HL-60 (cell line): ENCODE measurements at regions not wholly inside any gene's neighbourhood (a gene's known extent, or its start where the extent isn't known, plus 50 kb on each side); places are given as distances from the start of the nearest gene placed in this dataset.

Source experiments
- DNase-seq, 2 experiments: peaks; one replicate each; pipeline ENCODE4 v3.0.0-alpha.2; 2010 to 2020; ENCODE audit warnings: low read depth in 1 of 2, low spot score in 1 of 2
- H3K27ac ChIP-seq: fragments of 250-450 bp; sonication (Bioruptor Pico); replicated peaks from 2 replicates; pipeline ENCODE4 v1.5.1; 2020; ENCODE audit warnings: mild to moderate bottlenecking, moderate library complexity
- H3K27me3 ChIP-seq: fragments of 250-450 bp; sonication (Bioruptor Pico); 2 replicates; pipeline ENCODE4 v1.5.1; 2021; ENCODE audit warnings: mild to moderate bottlenecking, moderate library complexity; ENCODE audit not compliant: insufficient read depth, poor library complexity, severe bottlenecking
- H3K4me3 ChIP-seq: replicated peaks from 2 replicates; pipeline ENCODE4 v1.5.1; 2011; ENCODE audit warnings: mild to moderate bottlenecking, control low read depth, low read length; ENCODE audit not compliant: insufficient read depth
- CTCF ChIP-seq: IDR thresholded peaks from one replicate; pipeline ENCODE4 v1.5.1; 2011; ENCODE audit warnings: low read length, control low read depth, inconsistent platforms; ENCODE audit not compliant: insufficient read depth
- GABPA ChIP-seq: IDR thresholded peaks from 2 replicates; pipeline ENCODE4 v1.6.1; 2012; ENCODE audit warnings: low read depth
- POLR2AphosphoS5 ChIP-seq: IDR thresholded peaks from 2 replicates; pipeline ENCODE4 v1.6.1; 2012; ENCODE audit warnings: low read depth
- REST ChIP-seq: IDR thresholded peaks from 2 replicates; pipeline ENCODE4 v1.6.1; 2012; ENCODE audit warnings: low read depth; ENCODE audit not compliant: insufficient replicate concordance
- SPI1 ChIP-seq: IDR thresholded peaks from 2 replicates; pipeline ENCODE4 v1.6.1; 2012; ENCODE audit warnings: low read depth, mild to moderate bottlenecking, borderline replicate concordance

DNA sequence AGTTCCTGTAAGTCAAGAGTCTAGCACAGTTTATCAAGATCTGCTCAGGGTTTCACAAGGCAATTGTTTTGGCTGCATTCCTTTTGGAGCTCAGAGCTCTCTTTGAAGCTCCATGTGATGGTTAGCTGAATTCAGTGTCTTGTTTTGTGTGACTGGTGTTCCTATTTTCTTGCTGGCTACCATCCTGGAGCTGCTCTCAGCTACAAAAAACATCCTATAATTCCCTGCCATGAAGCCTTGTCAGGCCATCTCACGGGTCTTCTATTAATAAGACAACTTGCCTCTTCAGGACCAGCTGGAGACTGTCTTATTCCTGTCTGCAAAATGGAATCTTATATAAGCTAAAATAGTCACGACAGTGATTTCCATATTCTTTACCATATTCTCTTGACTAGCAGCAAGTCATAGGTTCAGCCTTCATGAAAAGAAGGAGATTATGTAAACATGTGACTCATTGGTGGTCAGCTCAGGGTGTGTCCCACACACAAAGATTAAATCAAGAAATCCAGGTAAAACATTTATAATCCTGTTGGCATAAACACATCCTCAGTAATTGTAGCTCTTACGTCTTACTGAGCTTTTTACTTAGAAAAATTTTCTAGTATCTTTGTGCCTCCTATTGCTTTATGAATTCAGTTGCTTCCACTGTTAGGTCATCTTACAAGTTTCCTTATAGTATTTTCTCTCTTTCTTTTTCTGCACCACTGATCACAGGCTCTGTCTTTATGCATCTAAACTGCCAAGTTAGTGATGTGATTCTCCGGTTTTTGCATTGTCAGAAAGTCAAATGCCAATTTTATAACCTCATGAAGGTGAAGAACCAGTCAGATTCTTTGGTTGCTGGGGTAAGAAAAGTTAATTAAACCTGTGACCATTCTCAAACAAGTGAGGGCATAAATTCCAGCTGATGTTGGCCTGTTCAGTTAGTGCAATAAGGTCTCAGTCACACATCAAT is 378.5 kb upstream of the MGAT4C start:
- Histone ChIP-seq H3K27me3 (no peaks in the 10 kb centered on the region), H3K27ac (no peak overlapping the region), H3K4me3 (no peak overlapping the region)
- TF ChIP-seq SPI1: no peak
- TF ChIP-seq GABPA: no peak
- no peak for TF ChIP-seq REST
- TF ChIP-seq CTCF: no peak
- TF ChIP-seq POLR2AphosphoS5: no peak
- DNase-seq: no peak

GRCh38 chr12:86627001-86627400 is 370.8 kb upstream of the MGAT4C start:
- H3K4me3 ChIP-seq: no peak overlapping the region
- TF ChIP-seq SPI1 (no peak), GABPA (no peak), CTCF (no peak), POLR2AphosphoS5 (no peak), REST (no peak)
- no peak for DNase-seq
- no peaks in the 10 kb centered on the region for H3K27me3 ChIP-seq
- no peak overlapping the region for H3K27ac ChIP-seq

DNA sequence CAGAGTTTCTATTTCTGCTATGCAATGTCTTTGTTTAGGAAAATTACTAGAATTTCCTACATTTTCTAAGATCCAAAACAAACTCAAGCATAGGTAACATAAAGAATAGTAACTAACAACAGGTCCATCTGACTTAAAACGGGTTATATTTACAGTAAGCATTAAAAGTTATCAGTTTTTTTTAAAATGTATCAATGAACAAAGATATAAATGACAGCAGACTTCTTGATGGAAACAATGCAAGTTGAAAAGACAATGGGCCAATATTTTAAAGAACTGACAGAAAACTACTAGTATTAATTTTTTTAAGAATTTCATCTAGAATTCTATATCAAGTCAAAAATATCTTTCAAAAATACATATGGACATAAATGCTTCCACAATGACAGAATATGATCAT is 367.1 kb upstream of the MGAT4C start:
- TF ChIP-seq CTCF (no peak), GABPA (no peak), REST (no peak)
- DNase-seq: no peak
- Histone ChIP-seq H3K27ac (no peak overlapping the region), H3K27me3 (no peaks in the 10 kb centered on the region), H3K4me3 (no peak overlapping the region)
